ENCODE measurements at regions not wholly inside any gene's neighbourhood (a gene's known extent, or its start where the extent isn't known, plus 50 kb on each side); places are given as distances from the start of the nearest gene placed in this dataset.

GRCh38 chr10:123519861-123520260 is 146.3 kb upstream of the GPR26 start:
- DNase-seq (ENCODE audit: low read depth in 1 of 2, low spot score in 1 of 2): no peak

GRCh38 chr10:123521076-123521475 is 145.1 kb upstream of the GPR26 start:
- no peak for DNase-seq (ENCODE audit: low read depth in 1 of 2, low spot score in 1 of 2)

- no peak for DNase-seq (ENCODE audit: low read depth in 1 of 2, low spot score in 1 of 2)
These were observed 144.6 kb upstream of the GPR26 start for GRCh38 chr10:123521556-123521955.

- DNase-seq (ENCODE audit: low read depth in 1 of 2, low spot score in 1 of 2): no peak
These were observed 143.3 kb upstream of the GPR26 start for GRCh38 chr10:123522702-123523312.

- no peak for DNase-seq (ENCODE audit: low read depth in 1 of 2, low spot score in 1 of 2)
These were observed 142.3 kb upstream of the GPR26 start for GRCh38 chr10:123523833-123524232.

GRCh38 chr10:123526356-123527064 is 139.6 kb upstream of the GPR26 start:
- no peak for DNase-seq (ENCODE audit: low read depth in 1 of 2, low spot score in 1 of 2)

GRCh38 chr10:123527151-123527550 is 139.0 kb upstream of the GPR26 start:
- DNase-seq (ENCODE audit: low read depth in 1 of 2, low spot score in 1 of 2): no peak

- no peak for DNase-seq (ENCODE audit: low read depth in 1 of 2, low spot score in 1 of 2)
These were observed 136.9 kb upstream of the GPR26 start for GRCh38 chr10:123529146-123529760.

GRCh38 chr10:123530166-123530870 is 135.8 kb upstream of the GPR26 start:
- no peak for DNase-seq (ENCODE audit: low read depth in 1 of 2, low spot score in 1 of 2)

- no peak for DNase-seq (ENCODE audit: low read depth in 1 of 2, low spot score in 1 of 2)
These were observed 130.8 kb upstream of the GPR26 start for GRCh38 chr10:123535386-123535785.

- DNase-seq (ENCODE audit: low read depth in 1 of 2, low spot score in 1 of 2): no peak
These were observed 129.8 kb upstream of the GPR26 start for GRCh38 chr10:123536176-123536845.

- DNase-seq (ENCODE audit: low read depth in 1 of 2, low spot score in 1 of 2): no peak
These were observed 128.8 kb upstream of the GPR26 start for GRCh38 chr10:123537188-123537961.

GRCh38 chr10:123538401-123539320 is 127.5 kb upstream of the GPR26 start:
- no peak for DNase-seq (ENCODE audit: low read depth in 1 of 2, low spot score in 1 of 2)

GRCh38 chr10:123544986-123545385 is 121.2 kb upstream of the GPR26 start:
- no peak for DNase-seq (ENCODE audit: low read depth in 1 of 2, low spot score in 1 of 2)

GRCh38 chr10:123548770-123549169 is 117.4 kb upstream of the GPR26 start:
- no peak for DNase-seq (ENCODE audit: low read depth in 1 of 2, low spot score in 1 of 2)

GRCh38 chr10:123549761-123550454 is 116.2 kb upstream of the GPR26 start:
- DNase-seq (ENCODE audit: low read depth in 1 of 2, low spot score in 1 of 2): no peak

GRCh38 chr10:123550675-123551096 is 115.5 kb upstream of the GPR26 start:
- no peak for DNase-seq (ENCODE audit: low read depth in 1 of 2, low spot score in 1 of 2)

- no peak for DNase-seq (ENCODE audit: low read depth in 1 of 2, low spot score in 1 of 2)
These were observed 114.9 kb upstream of the GPR26 start for GRCh38 chr10:123551259-123551658.

All from activated T-helper 1 cell treated with anti-CD3 and anti-CD28 coated beads, Interleukin-2, amount 50 U/mL, for 16 hours (primary cell).